CD14-positive monocyte (primary cell): ENCODE measurements at regions not wholly inside any gene's neighbourhood (a gene's known extent, or its start where the extent isn't known, plus 50 kb on each side); places are given as distances from the start of the nearest gene placed in this dataset.

ENCODE experiments used
- DNase-seq, 3 donors: peaks; one replicate each; pipeline ENCODE4 v3.0.0-alpha.2; 2011 to 2022
- H2AFZ ChIP-seq: 2 replicates; pipeline ENCODE4 v1.6.0; 2012; ENCODE audit warnings: mild to moderate bottlenecking, low read depth, low read length, inconsistent platforms; ENCODE audit not compliant: insufficient read depth, poor library complexity, severe bottlenecking
- H3K27ac ChIP-seq, 2 donors: 1 replicate in 1 of 2; 2 replicates in 1 of 2; pipeline ENCODE4 v1.5.1; 2012 to 2013; ENCODE audit warnings: low read length in 2 of 2, control low read depth in 1 of 2, inconsistent platforms in 1 of 2, low read depth in 1 of 2, mild to moderate bottlenecking in 1 of 2
- H3K27me3 ChIP-seq, 2 donors: one replicate each; pipeline versions ENCODE4 v1.6.0 to v1.6.1; 2011 to 2013; ENCODE audit warnings: low read length in 2 of 2; ENCODE audit not compliant: control insufficient read depth in 2 of 2, insufficient read depth in 2 of 2
- H3K36me3 ChIP-seq, 2 donors: replicated peaks in 1 of 2; 1 replicate in 1 of 2; 2 replicates in 1 of 2; pipeline versions ENCODE4 v1.5.1 to v1.6.1; 2012 to 2013; ENCODE audit warnings: low read length in 2 of 2, control low read depth in 1 of 2, inconsistent platforms in 1 of 2, mild to moderate bottlenecking in 1 of 2; ENCODE audit not compliant: insufficient read depth in 2 of 2, control insufficient read depth in 1 of 2
- H3K4me1 ChIP-seq, 2 donors: 1 replicate in 1 of 2; 2 replicates in 1 of 2; pipeline versions ENCODE4 v1.5.1 to v1.6.1; 2012 to 2013; ENCODE audit warnings: low read length in 2 of 2, control low read depth in 1 of 2, inconsistent platforms in 1 of 2, mild to moderate bottlenecking in 1 of 2, moderate library complexity in 1 of 2; ENCODE audit not compliant: insufficient read depth in 2 of 2, control insufficient read depth in 1 of 2
- H3K4me2 ChIP-seq: replicated peaks from 2 replicates; pipeline ENCODE3; 2012; ENCODE audit warnings: low read length, moderate library complexity, mild to moderate bottlenecking; ENCODE audit not compliant: poor library complexity, severe bottlenecking; ENCODE audit errors: extremely low read depth
- H3K4me3 ChIP-seq, 3 experiments: fragments of 200-600 bp in 1 of 3; sonication (generic) in 1 of 3; replicated peaks in 1 of 3; 1 replicate in 2 of 3; 2 replicates in 1 of 3; pipeline ENCODE4 v1.5.1; 2011 to 2013; ENCODE audit warnings: low read length in 3 of 3, mild to moderate bottlenecking in 3 of 3, control low read depth in 2 of 3, low read depth in 2 of 3, inconsistent platforms in 1 of 3, moderate library complexity in 1 of 3
- H3K79me2 ChIP-seq: 2 replicates; pipeline ENCODE4 v1.6.0; 2012; ENCODE audit warnings: mild to moderate bottlenecking, control low read depth, inconsistent platforms, low read length, moderate library complexity; ENCODE audit not compliant: insufficient read depth
- H3K9ac ChIP-seq: 2 replicates; pipeline ENCODE4 v1.6.0; 2017; ENCODE audit warnings: low read length, mild to moderate bottlenecking; ENCODE audit not compliant: insufficient read depth, poor library complexity, severe bottlenecking
- H3K9me3 ChIP-seq, 2 donors: replicated peaks in 1 of 2; 1 replicate in 1 of 2; 2 replicates in 1 of 2; pipeline versions ENCODE4 v1.5.1 to v1.6.1; 2012 to 2013; ENCODE audit warnings: low read length in 2 of 2, control low read depth in 1 of 2; ENCODE audit not compliant: control insufficient read depth in 1 of 2, insufficient read depth in 1 of 2
- H4K20me1 ChIP-seq: 2 replicates; pipeline ENCODE4 v1.6.0; 2012; ENCODE audit warnings: mild to moderate bottlenecking, low read length, control low read depth, moderate library complexity; ENCODE audit not compliant: insufficient read depth
- H3K27ac Mint-ChIP-seq, 7 donors: one replicate each; pipeline ENCODE4 v1.8.0; 2020; ENCODE audit warnings: mild to moderate bottlenecking in 7 of 7, mixed read lengths in 7 of 7, moderate library complexity in 6 of 7, inconsistent platforms in 2 of 7
- H3K27me3 Mint-ChIP-seq, 3 donors: one replicate each; pipeline ENCODE4 v1.8.0; 2021 to 2022; ENCODE audit warnings: low read depth in 3 of 3, mild to moderate bottlenecking in 3 of 3, mixed read lengths in 3 of 3, moderate library complexity in 3 of 3, inconsistent platforms in 1 of 3
- H3K36me3 Mint-ChIP-seq, 2 donors: one replicate each; pipeline ENCODE4 v1.8.0; 2020; ENCODE audit warnings: mixed read lengths in 2 of 2, inconsistent platforms in 1 of 2, mild to moderate bottlenecking in 1 of 2
- H3K4me1 Mint-ChIP-seq: one replicate; pipeline ENCODE4 v1.8.0; 2020; ENCODE audit warnings: mild to moderate bottlenecking, mixed read lengths
- H3K4me3 Mint-ChIP-seq, 2 donors: one replicate each; pipeline ENCODE4 v1.8.0; 2020; ENCODE audit warnings: mild to moderate bottlenecking in 2 of 2, mixed read lengths in 2 of 2, moderate library complexity in 1 of 2
- H3K9me3 Mint-ChIP-seq, 7 donors: one replicate each; pipeline ENCODE4 v1.8.0; 2020 to 2022; ENCODE audit warnings: mixed read lengths in 7 of 7, mild to moderate bottlenecking in 6 of 7, moderate library complexity in 6 of 7, inconsistent platforms in 2 of 7
- WGBS: methylation state at CpG from one replicate; pipeline ENCODE4 v1.1.5; 2013; ENCODE audit warnings: missing lambda C conversion rate; ENCODE audit not compliant: insufficient coverage; 5-methylcytosine and 5-hydroxymethylcytosine counted together
- intact Hi-C, 2 donors: fragments of 100-400 bp; cut with micrococcal nuclease; formaldehyde crosslinking; loops; one replicate each; pipeline versions ENCODE4 v1.15.0 to v1.15.1; 2023
- TF ChIP-seq, protein P1 (sequence below): fragments of 200-600 bp; IDR thresholded peaks from one replicate; pipeline ENCODE4 v1.8.0; 2022; ENCODE audit warnings: antibody characterized with exemption, mild to moderate bottlenecking

- Histone ChIP-seq H3K27ac (no peak overlapping the region), H3K9me3 (no peaks in the 10 kb centered on the region), H4K20me1 (no peaks in the 10 kb centered on the region), H3K9ac (no peak overlapping the region), H3K4me3 (no peak overlapping the region), H3K36me3 (no peaks in the 10 kb centered on the region), H3K4me1 (peaks cover 7 to 16% of the 10 kb centered on the region in 2 donors), H2AFZ (no peak overlapping the region), H3K4me2 (no peak overlapping the region), H3K79me2 (no peaks in the 10 kb centered on the region), H3K27me3 (no peaks in the 10 kb centered on the region)
- Mint-ChIP-seq H3K4me1 (peaks cover 16% of the 10 kb centered on the region), H3K27me3 (no peaks in the 10 kb centered on the region), H3K27ac (no peak overlapping the region), H3K4me3 (no peak overlapping the region), H3K36me3 (peaks cover 0 to 1% of the 10 kb centered on the region in 2 donors), H3K9me3 (peaks cover 0 to 9% (median 4%) of the 10 kb centered on the region in 7 donors)
- no CpG with 5 or more reads among the region's 1 CpG for WGBS
- intact Hi-C loops = no loop called here
- TF ChIP-seq, protein P1, sequence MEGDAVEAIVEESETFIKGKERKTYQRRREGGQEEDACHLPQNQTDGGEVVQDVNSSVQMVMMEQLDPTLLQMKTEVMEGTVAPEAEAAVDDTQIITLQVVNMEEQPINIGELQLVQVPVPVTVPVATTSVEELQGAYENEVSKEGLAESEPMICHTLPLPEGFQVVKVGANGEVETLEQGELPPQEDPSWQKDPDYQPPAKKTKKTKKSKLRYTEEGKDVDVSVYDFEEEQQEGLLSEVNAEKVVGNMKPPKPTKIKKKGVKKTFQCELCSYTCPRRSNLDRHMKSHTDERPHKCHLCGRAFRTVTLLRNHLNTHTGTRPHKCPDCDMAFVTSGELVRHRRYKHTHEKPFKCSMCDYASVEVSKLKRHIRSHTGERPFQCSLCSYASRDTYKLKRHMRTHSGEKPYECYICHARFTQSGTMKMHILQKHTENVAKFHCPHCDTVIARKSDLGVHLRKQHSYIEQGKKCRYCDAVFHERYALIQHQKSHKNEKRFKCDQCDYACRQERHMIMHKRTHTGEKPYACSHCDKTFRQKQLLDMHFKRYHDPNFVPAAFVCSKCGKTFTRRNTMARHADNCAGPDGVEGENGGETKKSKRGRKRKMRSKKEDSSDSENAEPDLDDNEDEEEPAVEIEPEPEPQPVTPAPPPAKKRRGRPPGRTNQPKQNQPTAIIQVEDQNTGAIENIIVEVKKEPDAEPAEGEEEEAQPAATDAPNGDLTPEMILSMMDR = no peak
- DNase-seq = no peak
Measured at GRCh38 chr5:67310169-67310568, 113.6 kb upstream of the CD180 start.

DNA sequence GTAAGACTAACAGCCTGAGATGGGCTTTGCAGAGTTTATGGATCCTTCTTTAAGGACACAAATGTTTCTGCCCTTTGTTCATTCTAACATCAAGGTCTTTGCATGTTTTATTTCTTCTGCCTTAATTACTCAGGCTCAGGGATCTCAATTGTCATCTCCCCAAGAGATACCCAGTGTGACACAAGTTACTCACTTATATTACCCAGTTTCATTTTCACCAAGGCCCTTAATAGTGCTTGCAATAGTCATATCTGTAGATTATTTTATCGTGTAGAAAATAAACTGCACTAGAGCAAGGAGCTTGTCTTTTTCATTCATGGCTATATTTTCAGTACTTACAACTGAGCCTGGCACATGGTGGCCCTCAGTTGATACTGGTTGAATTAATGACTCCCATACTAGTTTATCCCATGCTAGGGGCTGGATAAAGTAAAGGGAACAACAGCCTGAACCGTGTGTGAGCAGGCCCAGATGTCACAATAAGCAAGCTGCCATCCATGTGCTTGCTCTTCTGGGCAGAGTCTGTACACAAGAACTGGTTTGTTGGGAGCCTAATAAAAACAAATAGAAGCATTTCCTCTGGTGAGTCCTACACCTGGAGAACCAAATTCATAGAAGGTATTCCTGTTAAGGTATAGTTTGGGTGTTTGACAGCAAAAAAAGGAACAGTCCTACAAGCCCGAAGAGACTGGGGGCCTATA, 112.5 kb upstream of the CD180 start:
- intact Hi-C loops = no loop called here

More for the DNA sequence above, 112.5 kb upstream of the CD180 start:
- H3K27me3 ChIP-seq = no peaks in the 10 kb centered on the region
- H3K4me1 ChIP-seq = peaks cover 5 to 21% of the 10 kb centered on the region in 2 donors
- WGBS = no CpG with 5 or more reads among the region's 3 CpGs
- Mint-ChIP-seq H3K27ac (no peak overlapping the region), H3K36me3 (peaks cover 0 to 1% of the 10 kb centered on the region in 2 donors), H3K4me3 (no peak overlapping the region), H3K27me3 (no peaks in the 10 kb centered on the region), H3K9me3 (peaks cover 0 to 9% (median 4%) of the 10 kb centered on the region in 7 donors), H3K4me1 (peaks cover 22% of the 10 kb centered on the region)
- TF ChIP-seq, protein P1 = no peak
- no peak overlapping the region for H3K9ac ChIP-seq
- no peaks in the 10 kb centered on the region for H3K9me3 ChIP-seq
- no peak overlapping the region for H2AFZ ChIP-seq
- no peak for DNase-seq
- H3K79me2 ChIP-seq = no peaks in the 10 kb centered on the region
- H3K27ac ChIP-seq = no peak overlapping the region
- H3K4me3 ChIP-seq = no peak overlapping the region
- no peaks in the 10 kb centered on the region for H3K36me3 ChIP-seq
- H3K4me2 ChIP-seq = no peak overlapping the region
- H4K20me1 ChIP-seq = no peaks in the 10 kb centered on the region
